A549 (cell line): ENCODE measurements at regions not wholly inside any gene's neighbourhood (a gene's known extent, or its start where the extent isn't known, plus 50 kb on each side); places are given as distances from the start of the nearest gene placed in this dataset.

Experiments used
- ATAC-seq, 2 experiments: fragments of 200-7000 bp in 1 of 2; fragments of >200 bp in 1 of 2; cut with Nextera tagmentation in 1 of 2; cut with Tn5 transposase in 1 of 2; 3 replicates each; pipeline versions ENCODE4 v1.8.0 to v1.9.1; 2018 to 2020; ENCODE audit warnings: mild to moderate bottlenecking in 1 of 2, moderate library complexity in 1 of 2
- CTCF ChIA-PET: fragments of 300-600 bp; sonication (Branson Sonifier 250); formaldehyde crosslinking; extraction: SDS; loops from one replicate; lab custom pipeline; 2021; ENCODE audit warnings: antibody characterized with exemption, inconsistent platforms; lab: Yijun Ruan, JAX
- POLR2A ChIA-PET: fragments of 350-600 bp; formaldehyde crosslinking; extraction: SDS; loops from one replicate; lab custom pipeline; 2021; ENCODE audit warnings: antibody characterized with exemption, inconsistent platforms; lab: Yijun Ruan, JAX
- DNase-seq, 2 experiments: peaks; one replicate each; pipeline versions ENCODE4 v3.0.0 to v3.0.0-alpha.2; 2011 to 2016; ENCODE audit warnings: low read depth in 1 of 2, low spot score in 1 of 2
- FAIRE-seq: peaks from 2 replicates; lab custom pipeline; 2011; peaks lifted over from hg19 to GRCh38; lab: Jason Lieb, UNC
- H3K27ac ChIP-seq, 2 experiments: fragments of >200 bp; sonication (Bioruptor Twin); formaldehyde crosslinking; 3 replicates each; pipeline ENCODE4 v1.5.1; 2016 to 2017
- H3K4me1 ChIP-seq: fragments of >200 bp; sonication (Bioruptor Twin); formaldehyde crosslinking; 3 replicates; pipeline ENCODE4 v1.6.1; 2016
- H3K4me2 ChIP-seq: fragments of >200 bp; sonication (Bioruptor Twin); formaldehyde crosslinking; 3 replicates; pipeline ENCODE4 v1.6.1; 2016
- H3K4me3 ChIP-seq: fragments of >200 bp; sonication (Bioruptor Twin); formaldehyde crosslinking; 3 replicates; pipeline ENCODE4 v1.5.1; 2016
- H3K9me3 ChIP-seq: fragments of >200 bp; sonication (Bioruptor Twin); formaldehyde crosslinking; 3 replicates; pipeline ENCODE4 v1.6.1; 2016
- BCL3 ChIP-seq: fragments of >200 bp; sonication (Bioruptor Twin); formaldehyde crosslinking; IDR thresholded peaks from 3 replicates; pipeline ENCODE4 v1.6.1; 2016
- CBX2 ChIP-seq: fragments of 200-600 bp; sonication (generic); IDR thresholded peaks from 2 replicates; pipeline ENCODE4 v1.6.1; 2016; ENCODE audit warnings: low read depth, mild to moderate bottlenecking, borderline replicate concordance
- CBX8 ChIP-seq: fragments of 200-600 bp; sonication (generic); IDR thresholded peaks from 2 replicates; pipeline ENCODE4 v1.6.1; 2016
- CHD2 ChIP-seq: fragments of 150-350 bp; IDR thresholded peaks from 2 replicates; pipeline ENCODE4 v1.6.1; 2014; ENCODE audit warnings: low read length; ENCODE audit not compliant: partially characterized antibody
- CHD4 ChIP-seq: fragments of 200-600 bp; sonication (generic); IDR thresholded peaks from 2 replicates; pipeline ENCODE4 v1.6.1; 2016; ENCODE audit warnings: antibody characterized with exemption, mild to moderate bottlenecking, borderline replicate concordance
- CTCF ChIP-seq: fragments of >200 bp; sonication (Bioruptor Twin); formaldehyde crosslinking; IDR thresholded peaks from 3 replicates; pipeline ENCODE4 v1.5.1; 2016
- ELK1 ChIP-seq: fragments of 150-350 bp; IDR thresholded peaks from 2 replicates; pipeline ENCODE4 v1.6.1; 2014; ENCODE audit warnings: low read depth, mild to moderate bottlenecking, low read length
- ESRRA ChIP-seq: fragments of 150-350 bp; IDR thresholded peaks from 2 replicates; pipeline ENCODE4 v1.6.1; 2014; ENCODE audit warnings: mild to moderate bottlenecking, low read length, borderline replicate concordance
- GATA3 ChIP-seq: IDR thresholded peaks from 2 replicates; pipeline ENCODE4 v1.6.1; 2012; ENCODE audit warnings: borderline replicate concordance
- HDAC2 ChIP-seq: fragments of 200-600 bp; sonication (generic); IDR thresholded peaks from 2 replicates; pipeline ENCODE4 v1.6.1; 2016
- HES2 ChIP-seq: fragments of >200 bp; sonication (Bioruptor Twin); formaldehyde crosslinking; IDR thresholded peaks from 2 replicates; pipeline ENCODE4 v1.6.1; 2016
- HEYL ChIP-seq: fragments of 250-450 bp; sonication (Bioruptor Pico); IDR thresholded peaks from 2 replicates; pipeline ENCODE4 v1.8.0; 2021; ENCODE audit warnings: mild to moderate bottlenecking, moderate library complexity
- HOXB5 ChIP-seq: fragments of 250-450 bp; sonication (Bioruptor Pico); IDR thresholded peaks from 2 replicates; pipeline ENCODE4 v1.5.0; 2020; ENCODE audit warnings: mild to moderate bottlenecking, moderate library complexity
- JUN ChIP-seq, 2 experiments: fragments of >200 bp; sonication (Bioruptor Twin); formaldehyde crosslinking; IDR thresholded peaks; 2 replicates in 1 of 2; 3 replicates in 1 of 2; pipeline ENCODE4 v1.6.1; 2016 to 2017
- JUNB ChIP-seq: fragments of >200 bp; sonication (Bioruptor Twin); formaldehyde crosslinking; IDR thresholded peaks from 2 replicates; pipeline ENCODE4 v1.6.1; 2016
- MYC ChIP-seq: IDR thresholded peaks from 2 replicates; pipeline ENCODE4 v1.6.1; 2012; ENCODE audit warnings: mild to moderate bottlenecking, inconsistent platforms, low read length, improper control_type of control experiment, borderline replicate concordance
- NPAS2 ChIP-seq: fragments of 250-450 bp; sonication (Bioruptor Pico); IDR thresholded peaks from 2 replicates; pipeline ENCODE4 v1.8.0; 2022; ENCODE audit warnings: mild to moderate bottlenecking, moderate library complexity, borderline replicate concordance
- POLR2AphosphoS2 ChIP-seq: conservative IDR thresholded peaks from 2 replicates; pipeline ENCODE4 v1.6.1; 2012; ENCODE audit warnings: low read length, improper control_type of control experiment, inconsistent platforms
- RNF2 ChIP-seq: fragments of 200-600 bp; sonication (generic); IDR thresholded peaks from 2 replicates; pipeline ENCODE4 v1.6.1; 2016; ENCODE audit warnings: low read depth, mild to moderate bottlenecking, antibody characterized with exemption, moderate library complexity, borderline replicate concordance
- SREBF2 ChIP-seq: fragments of 450-650 bp; IDR thresholded peaks from 2 replicates; pipeline ENCODE4 v1.6.1; 2014; ENCODE audit warnings: mild to moderate bottlenecking, moderate library complexity
- TFCP2L1 ChIP-seq: fragments of 250-450 bp; sonication (Bioruptor Pico); IDR thresholded peaks from 2 replicates; pipeline ENCODE4 v1.5.0; 2021; ENCODE audit warnings: mild to moderate bottlenecking
- TP53 ChIP-seq: fragments of 250-450 bp; sonication (Bioruptor Pico); IDR thresholded peaks from 2 replicates; pipeline ENCODE4 v1.5.0; 2021; ENCODE audit warnings: mild to moderate bottlenecking, moderate library complexity
- ZC3H11A ChIP-seq: fragments of 450-650 bp; IDR thresholded peaks from 2 replicates; pipeline ENCODE4 v1.6.1; 2014; ENCODE audit warnings: antibody characterized with exemption, mild to moderate bottlenecking
- WGBS: methylation state at CpG from one replicate; pipeline ENCODE4 v1.1.6; 2017; ENCODE audit errors: missing lambda C conversion rate; 5-methylcytosine and 5-hydroxymethylcytosine counted together

GRCh38 chr3:168461793-168462192 lies 366.1 kb upstream of the GOLIM4 start (continued):
- no peak for TF ChIP-seq TP53 (CRISPR knock-in tag)
- no peak for TF ChIP-seq CHD4
- no peak for TF ChIP-seq HOXB5
- no peak for TF ChIP-seq HES2

- H3K4me1 ChIP-seq, result no peaks in the 10 kb centered on the region
- no peaks in the 10 kb centered on the region for H3K9me3 ChIP-seq
- no peak overlapping the region for H3K4me2 ChIP-seq
- no peak for FAIRE-seq
- DNase-seq, result no peak
- CTCF ChIA-PET, result no interaction called here
- ATAC-seq, result no peak
- WGBS, result 6% methylated on average over 2 of the region's 2 CpGs
- no peak overlapping the region for H3K4me3 ChIP-seq
- TF ChIP-seq CTCF (no peak), SREBF2 (no peak), GATA3 (no peak), CBX8 (no peak), TFCP2L1 (no peak), NPAS2 (no peak), HDAC2 (no peak), JUN (IDR thresholded peaks at IDR 0.05) (no peak), ELK1 (no peak), MYC (no peak), HEYL (CRISPR knock-in tag) (no peak), CHD2 (no peak), CBX2 (no peak), RNF2 (no peak)
- POLR2A ChIA-PET, result no interaction called here
- no peak overlapping the region for H3K27ac ChIP-seq
Measured at GRCh38 chr3:168459226-168459784, 363.6 kb upstream of the GOLIM4 start.

GRCh38 chr3:168457954-168458539 lies 362.3 kb upstream of the GOLIM4 start:
- FAIRE-seq (no peak), DNase-seq (no peak), ATAC-seq (no peak)
- no peak overlapping the region for H3K4me2 ChIP-seq
- ChIA-PET CTCF (interaction anchor here (0.7 kb wide), 1 partner anchor 165 kb away, joined by 3 read pairs; no protein-coding TSS in a partner anchor), POLR2A (no interaction called here)
- no peak for TF ChIP-seq MYC
- no peak for TF ChIP-seq POLR2AphosphoS2
- TF ChIP-seq ZC3H11A, result no peak
- no peak for TF ChIP-seq BCL3
- TF ChIP-seq JUNB, result no peak
- TF ChIP-seq ESRRA, result no peak
- TF ChIP-seq HEYL (CRISPR knock-in tag), result no peak
- H3K9me3 ChIP-seq, result no peaks in the 10 kb centered on the region
- 19% methylated on average over 4 of the region's 4 CpGs for WGBS
- H3K4me3 ChIP-seq, result no peak overlapping the region
- H3K27ac ChIP-seq, result no peak overlapping the region
- no peaks in the 10 kb centered on the region for H3K4me1 ChIP-seq
